ENCODE measurements at regions not wholly inside any gene's neighbourhood (a gene's known extent, or its start where the extent isn't known, plus 50 kb on each side); places are given as distances from the start of the nearest gene placed in this dataset.

- H2AFZ ChIP-seq (ENCODE audit: low read depth, low read length): no peak overlapping the region
- H3K4me1 ChIP-seq (ENCODE audit: control insufficient read depth, extremely low read depth, insufficient read depth, low read length): no peaks in the 10 kb centered on the region
- H3K9ac ChIP-seq (replicated peaks; ENCODE audit: extremely low read depth, insufficient read depth, low read length): no peak overlapping the region
- no peak overlapping the region for H3K4me2 ChIP-seq (ENCODE audit: insufficient read depth, low read length)
- no TSS peak for BruUV-seq (replicated peaks)
- no peak overlapping the region for H3K27ac ChIP-seq (ENCODE audit: insufficient read depth, low read depth, low read length)
- ChIA-PET CTCF (no interaction called here), POLR2A (no interaction called here)
- FAIRE-seq: no peak
- dilution Hi-C loops (cut with MboI; ENCODE audit: extremely low pct_ligation_motif_present, low sequenced_read_pairs) (no loop called here), intact Hi-C loops (cut with micrococcal nuclease) (no loop called here)
- DNase-seq (ENCODE audit: low read depth, low spot score): no peak
- H3K79me2 ChIP-seq (ENCODE audit: control insufficient read depth, insufficient read depth, low read length): no peaks in the 10 kb centered on the region
- TF ChIP-seq FOS (IDR thresholded peaks at IDR 0.05; ENCODE audit: borderline replicate concordance, insufficient read depth, low read length) (no peak), MAX (IDR thresholded peaks at IDR 0.05; ENCODE audit: insufficient read depth, insufficient read length) (no peak), POLR2AphosphoS5 (IDR thresholded peaks at IDR 0.05; ENCODE audit: insufficient read depth, low read depth, low read length) (no peak), EZH2 (IDR thresholded peaks at IDR 0.05; ENCODE audit: borderline replicate concordance, low read depth, low read length, severe bottlenecking) (no peak), GATA2 (IDR thresholded peaks at IDR 0.05; ENCODE audit: insufficient read depth, insufficient read length, low read depth, low read length) (no peak), POLR2A (IDR thresholded peaks at IDR 0.05; ENCODE audit: low read depth, low read length) (no peak), MYC (IDR thresholded peaks at IDR 0.05; ENCODE audit: low read depth, low read length) (no peak), JUN (IDR thresholded peaks at IDR 0.05; ENCODE audit: borderline replicate concordance, insufficient read depth, insufficient read length, low read depth) (no peak)
- H3K36me3 ChIP-seq (ENCODE audit: control insufficient read depth in 2 of 2, extremely low read depth in 1 of 2, insufficient read depth in 2 of 2, low read length in 2 of 2): no peaks in the 10 kb centered on the region
- H4K20me1 ChIP-seq (replicated peaks; ENCODE audit: control insufficient read depth, extremely low read depth, insufficient read depth, low read length): no peaks in the 10 kb centered on the region
- H3K9me3 ChIP-seq (replicated peaks; ENCODE audit: control insufficient read depth, insufficient read depth, low read length): no peaks in the 10 kb centered on the region
- H3K4me3 ChIP-seq (replicated peaks in 1 of 3; ENCODE audit: insufficient read depth in 1 of 3, low read depth in 1 of 3, low read length in 3 of 3): no peak overlapping the region
- H3K27me3 ChIP-seq (ENCODE audit: control insufficient read depth in 2 of 2, insufficient read depth in 2 of 2, low read length in 2 of 2): no peaks in the 10 kb centered on the region
- no peaks in the 10 kb centered on the region for H3K9me1 ChIP-seq (replicated peaks; ENCODE audit: control insufficient read depth, extremely low read depth, insufficient read depth, low read length)
Observed at GRCh38 chr4:79763486-79764075, 309.4 kb downstream of the ANTXR2 start.

- FAIRE-seq: no peak
- no peaks in the 10 kb centered on the region for H3K4me1 ChIP-seq (ENCODE audit: control insufficient read depth, extremely low read depth, insufficient read depth, low read length)
- H3K9me1 ChIP-seq (replicated peaks; ENCODE audit: control insufficient read depth, extremely low read depth, insufficient read depth, low read length): no peaks in the 10 kb centered on the region
- no peaks in the 10 kb centered on the region for H3K9me3 ChIP-seq (replicated peaks; ENCODE audit: control insufficient read depth, insufficient read depth, low read length)
- H3K27me3 ChIP-seq (ENCODE audit: control insufficient read depth in 2 of 2, insufficient read depth in 2 of 2, low read length in 2 of 2): no peaks in the 10 kb centered on the region
- no peaks in the 10 kb centered on the region for H4K20me1 ChIP-seq (replicated peaks; ENCODE audit: control insufficient read depth, extremely low read depth, insufficient read depth, low read length)
- ChIA-PET CTCF (no interaction called here), POLR2A (no interaction called here)
- H3K4me3 ChIP-seq (replicated peaks in 1 of 3; ENCODE audit: insufficient read depth in 1 of 3, low read depth in 1 of 3, low read length in 3 of 3): no peak overlapping the region
- TF ChIP-seq GATA2 (IDR thresholded peaks at IDR 0.05; ENCODE audit: insufficient read depth, insufficient read length, low read depth, low read length): no peak
- TF ChIP-seq MAX (IDR thresholded peaks at IDR 0.05; ENCODE audit: insufficient read depth, insufficient read length): no peak
- no peak for TF ChIP-seq FOS (IDR thresholded peaks at IDR 0.05; ENCODE audit: borderline replicate concordance, insufficient read depth, low read length)
- TF ChIP-seq MYC (IDR thresholded peaks at IDR 0.05; ENCODE audit: low read depth, low read length): no peak
- TF ChIP-seq POLR2AphosphoS5 (IDR thresholded peaks at IDR 0.05; ENCODE audit: insufficient read depth, low read depth, low read length): no peak
- TF ChIP-seq POLR2A (IDR thresholded peaks at IDR 0.05; ENCODE audit: low read depth, low read length): no peak
- no peak for TF ChIP-seq CTCF (IDR thresholded peaks at IDR 0.05; ENCODE audit: extremely low read depth in 1 of 2, insufficient read depth in 1 of 2, low read depth in 1 of 2, low read length in 2 of 2)
- TF ChIP-seq JUN (IDR thresholded peaks at IDR 0.05; ENCODE audit: borderline replicate concordance, insufficient read depth, insufficient read length, low read depth): no peak
- TF ChIP-seq EZH2 (IDR thresholded peaks at IDR 0.05; ENCODE audit: borderline replicate concordance, low read depth, low read length, severe bottlenecking): no peak
- intact Hi-C loops (cut with micrococcal nuclease) (no loop called here), dilution Hi-C loops (cut with MboI; ENCODE audit: extremely low pct_ligation_motif_present, low sequenced_read_pairs) (no loop called here)
- H3K36me3 ChIP-seq (ENCODE audit: control insufficient read depth in 2 of 2, extremely low read depth in 1 of 2, insufficient read depth in 2 of 2, low read length in 2 of 2): no peaks in the 10 kb centered on the region
- no peak overlapping the region for H2AFZ ChIP-seq (ENCODE audit: low read depth, low read length)
- H3K79me2 ChIP-seq (ENCODE audit: control insufficient read depth, insufficient read depth, low read length): no peaks in the 10 kb centered on the region
- no peak overlapping the region for H3K4me2 ChIP-seq (ENCODE audit: insufficient read depth, low read length)
- H3K27ac ChIP-seq (ENCODE audit: insufficient read depth, low read depth, low read length): no peak overlapping the region
- DNase-seq (ENCODE audit: low read depth, low spot score): no peak
- no peak overlapping the region for H3K9ac ChIP-seq (replicated peaks; ENCODE audit: extremely low read depth, insufficient read depth, low read length)
- BruUV-seq (replicated peaks): no TSS peak
Observed at GRCh38 chr4:79759793-79760192, 313.2 kb downstream of the ANTXR2 start.
